Sigmoid colon (tissue), 6 donors: ENCODE measurements at regions not wholly inside any gene's neighbourhood (a gene's known extent, or its start where the extent isn't known, plus 50 kb on each side); places are given as distances from the start of the nearest gene placed in this dataset.

Experiments used
- DNase-seq: peaks from one replicate; pipeline ENCODE4 v3.0.0-alpha.2; 2019
- H3K27ac ChIP-seq, 4 donors: fragments of 200-600 bp; sonication (generic); one replicate each; pipeline ENCODE4 v1.5.1; 2016 to 2019; ENCODE audit warnings: mild to moderate bottlenecking in 1 of 4
- H3K27me3 ChIP-seq, 3 donors: fragments of 200-600 bp; sonication (generic); one replicate each; pipeline ENCODE4 v1.5.1; 2019; ENCODE audit warnings: mild to moderate bottlenecking in 1 of 3
- H3K36me3 ChIP-seq, 4 donors: fragments of 200-600 bp; sonication (generic); one replicate each; pipeline ENCODE4 v1.5.1; 2016 to 2019
- H3K4me1 ChIP-seq, 4 donors: fragments of 200-600 bp; sonication (generic); one replicate each; pipeline ENCODE4 v1.5.1; 2017 to 2019
- H3K4me3 ChIP-seq, 4 donors: fragments of 200-600 bp; sonication (generic); one replicate each; pipeline ENCODE4 v1.5.1; 2017 to 2019; ENCODE audit warnings: mild to moderate bottlenecking in 2 of 4, moderate library complexity in 1 of 4
- H3K9me3 ChIP-seq, 4 donors: fragments of 200-600 bp in 3 of 4; sonication (generic) in 3 of 4; one replicate each; pipeline versions ENCODE4 v1.5.1 to v1.6.1; 2013 to 2019
- EP300 ChIP-seq, 4 donors: sonication (generic); formaldehyde crosslinking; IDR thresholded peaks; one replicate each; pipeline ENCODE4 v1.6.1; 2017; ENCODE audit warnings: antibody characterized with exemption in 4 of 4
- POLR2A ChIP-seq, 2 donors: fragments of 450-650 bp; IDR thresholded peaks; one replicate each; pipeline ENCODE4 v1.6.1; 2016; ENCODE audit warnings: antibody characterized with exemption in 2 of 2, mild to moderate bottlenecking in 2 of 2, moderate library complexity in 2 of 2
- POLR2AphosphoS5 ChIP-seq, 4 donors: sonication (generic); formaldehyde crosslinking; IDR thresholded peaks; one replicate each; pipeline ENCODE4 v1.6.1; 2017; ENCODE audit warnings: antibody characterized with exemption in 4 of 4
- WGBS, 2 donors: extraction: QIAGEN DNeasy Blood & Tissue Kit; methylation state at CpG; one replicate each; pipeline ENCODE4 v1.1.7; 2013; 5-methylcytosine and 5-hydroxymethylcytosine counted together
- intact Hi-C: fragments of 100-400 bp; cut with DNase I; formaldehyde crosslinking; loops from one replicate; pipeline ENCODE4 v1.15.1; 2023
- TF ChIP-seq, protein P1 (sequence below), 4 experiments: fragments of 450-650 bp in 3 of 4; fragments of 200-600 bp in 1 of 4; IDR thresholded peaks; one replicate each; pipeline ENCODE4 v1.5.1; 2016 to 2019; ENCODE audit warnings: antibody characterized with exemption in 4 of 4, mild to moderate bottlenecking in 3 of 4, moderate library complexity in 2 of 4
- donor health status: healthy with polysubstance abuse.
- donor health status: healthy.

DNA sequence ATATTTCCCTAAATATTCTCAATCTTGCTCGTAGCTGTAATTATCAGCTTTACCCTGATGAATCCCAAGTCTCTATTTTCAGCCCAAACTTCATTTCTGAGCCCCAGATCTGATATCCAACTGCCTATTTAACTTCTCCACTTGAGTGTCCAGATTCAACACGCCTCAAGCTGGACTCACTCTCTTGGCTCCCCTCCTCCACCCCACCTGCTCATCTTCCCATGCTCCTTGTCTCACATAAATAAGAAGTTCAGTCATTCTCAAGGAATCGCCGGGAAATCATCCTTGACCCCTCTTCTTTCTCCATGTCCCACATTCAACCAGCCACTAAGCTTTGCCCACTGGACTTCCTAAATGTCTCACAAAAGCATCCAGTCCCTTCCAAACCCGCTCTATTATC is 89.9 kb upstream of the STMND1 start:
- no peak for DNase-seq
- TF ChIP-seq, protein P1, sequence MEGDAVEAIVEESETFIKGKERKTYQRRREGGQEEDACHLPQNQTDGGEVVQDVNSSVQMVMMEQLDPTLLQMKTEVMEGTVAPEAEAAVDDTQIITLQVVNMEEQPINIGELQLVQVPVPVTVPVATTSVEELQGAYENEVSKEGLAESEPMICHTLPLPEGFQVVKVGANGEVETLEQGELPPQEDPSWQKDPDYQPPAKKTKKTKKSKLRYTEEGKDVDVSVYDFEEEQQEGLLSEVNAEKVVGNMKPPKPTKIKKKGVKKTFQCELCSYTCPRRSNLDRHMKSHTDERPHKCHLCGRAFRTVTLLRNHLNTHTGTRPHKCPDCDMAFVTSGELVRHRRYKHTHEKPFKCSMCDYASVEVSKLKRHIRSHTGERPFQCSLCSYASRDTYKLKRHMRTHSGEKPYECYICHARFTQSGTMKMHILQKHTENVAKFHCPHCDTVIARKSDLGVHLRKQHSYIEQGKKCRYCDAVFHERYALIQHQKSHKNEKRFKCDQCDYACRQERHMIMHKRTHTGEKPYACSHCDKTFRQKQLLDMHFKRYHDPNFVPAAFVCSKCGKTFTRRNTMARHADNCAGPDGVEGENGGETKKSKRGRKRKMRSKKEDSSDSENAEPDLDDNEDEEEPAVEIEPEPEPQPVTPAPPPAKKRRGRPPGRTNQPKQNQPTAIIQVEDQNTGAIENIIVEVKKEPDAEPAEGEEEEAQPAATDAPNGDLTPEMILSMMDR (IDR thresholded peaks at IDR 0.05) = no peak
- TF ChIP-seq EP300 (IDR thresholded peaks at IDR 0.05) (no peak), POLR2AphosphoS5 (IDR thresholded peaks at IDR 0.05) (no peak), POLR2A (IDR thresholded peaks at IDR 0.05) (no peak)
- intact Hi-C loops = loop anchor here (1.0 to 10.0 kb wide), 2 partner anchors 74 to 573 kb away; no protein-coding TSS in a partner anchor
- Histone ChIP-seq H3K27ac (peak overlapping the region; percentile 78 to 90 (median 86)), H3K9me3 (peaks cover 0 to 2% (median 0%) of the 10 kb centered on the region in 4 donors), H3K27me3 (no peaks in the 10 kb centered on the region), H3K36me3 (no peaks in the 10 kb centered on the region), H3K4me1 (peaks cover 0 to 31% (median 16%) of the 10 kb centered on the region in 4 donors), H3K4me3 (peak overlapping the region in 1 of 4 donors; percentile 42)
- WGBS, 2 donors = 84 to 89% methylated on average over 5 of the region's 5 CpGs

- Histone ChIP-seq H3K27ac (no peak overlapping the region), H3K9me3 (peaks cover 0 to 2% (median 0%) of the 10 kb centered on the region in 4 donors), H3K27me3 (no peaks in the 10 kb centered on the region), H3K4me1 (peaks cover 0 to 8% (median 4%) of the 10 kb centered on the region in 4 donors), H3K36me3 (no peaks in the 10 kb centered on the region), H3K4me3 (no peak overlapping the region)
- intact Hi-C loops = no loop called here
- no peak for TF ChIP-seq EP300 (IDR thresholded peaks at IDR 0.05)
- TF ChIP-seq, protein P1 (IDR thresholded peaks at IDR 0.05) = no peak
- no peak for TF ChIP-seq POLR2A (IDR thresholded peaks at IDR 0.05)
- no peak for TF ChIP-seq POLR2AphosphoS5 (IDR thresholded peaks at IDR 0.05)
- DNase-seq = no peak
- WGBS, 2 donors = 86 to 91% methylated on average over 4 of the region's 4 CpGs
These were observed 94.1 kb upstream of the STMND1 start for GRCh38 chr6:17007749-17008148.

DNA sequence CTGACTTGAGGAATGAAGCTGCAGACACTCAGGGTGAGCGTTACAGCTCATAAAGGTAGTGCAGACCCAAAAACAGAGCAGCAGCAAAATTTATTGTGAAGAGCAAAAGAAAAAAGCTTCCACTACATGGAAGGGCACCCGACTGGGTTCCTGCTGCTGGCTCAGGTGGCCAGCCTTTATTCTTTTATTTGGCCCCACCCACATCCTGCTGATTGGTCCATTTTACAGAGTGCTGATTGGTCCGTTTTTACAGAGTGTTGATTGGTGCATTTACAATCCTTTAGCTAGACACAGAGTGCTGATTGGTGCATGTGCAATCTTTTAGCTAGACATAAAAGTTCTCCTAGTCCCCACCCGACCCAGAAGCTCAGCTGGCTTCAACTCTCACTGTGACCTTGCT is 95.3 kb upstream of the STMND1 start:
- Histone ChIP-seq H3K4me1 (no peaks in the 10 kb centered on the region), H3K27ac (no peak overlapping the region), H3K4me3 (no peak overlapping the region), H3K9me3 (peaks cover 0 to 2% (median 0%) of the 10 kb centered on the region in 4 donors), H3K27me3 (no peaks in the 10 kb centered on the region), H3K36me3 (no peaks in the 10 kb centered on the region)
- TF ChIP-seq, protein P1 (IDR thresholded peaks at IDR 0.05) = no peak
- no peak for TF ChIP-seq EP300 (IDR thresholded peaks at IDR 0.05)
- TF ChIP-seq POLR2AphosphoS5 (IDR thresholded peaks at IDR 0.05) = no peak
- WGBS, 2 donors = 75 to 87% methylated on average over 4 of the region's 4 CpGs
- intact Hi-C loops = no loop called here
- no peak for DNase-seq

DNA sequence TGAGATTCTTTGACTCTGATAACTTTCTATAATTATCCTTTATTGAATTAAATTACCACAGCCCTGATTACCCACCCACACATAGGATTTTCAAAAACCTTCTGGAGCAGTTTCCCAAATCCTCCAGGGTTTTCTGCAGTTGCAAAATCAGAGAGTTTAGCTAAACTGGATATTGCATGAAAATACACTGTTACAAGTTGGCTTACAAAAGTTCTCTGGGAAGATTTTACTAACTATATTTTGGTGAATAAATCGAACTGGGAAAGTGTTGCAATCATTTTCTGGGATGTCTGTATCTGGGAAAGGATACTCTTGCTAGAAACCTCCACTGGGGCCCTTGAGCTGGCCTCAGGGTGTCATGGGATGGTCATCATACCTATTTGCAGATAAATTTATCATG is 97.6 kb upstream of the STMND1 start:
- Histone ChIP-seq H3K27me3 (no peaks in the 10 kb centered on the region), H3K4me3 (no peak overlapping the region), H3K36me3 (no peaks in the 10 kb centered on the region), H3K4me1 (peaks cover 0 to 7% (median 3%) of the 10 kb centered on the region in 4 donors), H3K27ac (no peak overlapping the region), H3K9me3 (peaks cover 0 to 2% (median 0%) of the 10 kb centered on the region in 4 donors)
- DNase-seq = no peak
- intact Hi-C loops = no loop called here
- TF ChIP-seq EP300 (IDR thresholded peaks at IDR 0.05) (no peak), POLR2A (IDR thresholded peaks at IDR 0.05) (no peak), POLR2AphosphoS5 (IDR thresholded peaks at IDR 0.05) (no peak)
- TF ChIP-seq, protein P1 (IDR thresholded peaks at IDR 0.05) = no peak
- WGBS, 2 donors = 19 to 50% methylated on average over 1 of the region's 1 CpG

DNA sequence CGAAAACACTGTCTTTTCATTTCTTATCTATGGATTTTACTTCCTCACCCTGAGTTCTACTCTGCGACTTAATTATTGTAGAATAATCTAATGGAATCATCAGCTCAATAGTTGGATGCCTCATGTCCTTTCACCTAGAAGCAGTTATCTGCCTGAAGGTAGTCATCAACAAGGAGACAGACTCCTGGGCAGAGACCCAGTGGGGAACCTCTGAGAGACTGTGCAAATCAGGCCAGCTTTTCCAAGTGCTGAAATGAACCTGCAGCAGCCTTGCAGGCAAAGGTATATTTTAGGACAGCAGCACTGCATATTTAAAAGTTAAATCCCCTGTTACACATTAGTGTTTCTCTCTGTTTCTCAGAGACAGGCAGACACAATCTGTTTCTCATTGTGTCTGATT is 99.7 kb upstream of the STMND1 start:
- Histone ChIP-seq H3K27me3 (no peaks in the 10 kb centered on the region), H3K36me3 (no peaks in the 10 kb centered on the region), H3K9me3 (no peaks in the 10 kb centered on the region), H3K27ac (no peak overlapping the region), H3K4me1 (peaks cover 0 to 10% (median 4%) of the 10 kb centered on the region in 4 donors), H3K4me3 (no peak overlapping the region)
- TF ChIP-seq, protein P1 (IDR thresholded peaks at IDR 0.05) = no peak
- TF ChIP-seq POLR2A (IDR thresholded peaks at IDR 0.05) = no peak
- TF ChIP-seq POLR2AphosphoS5 (IDR thresholded peaks at IDR 0.05) = no peak
- no peak for TF ChIP-seq EP300 (IDR thresholded peaks at IDR 0.05)
- intact Hi-C loops = no loop called here
- DNase-seq = no peak
- WGBS, 2 donors = 87 to 90% methylated on average over 2 of the region's 2 CpGs
